ENCODE measurements at regions not wholly inside any gene's neighbourhood (a gene's known extent, or its start where the extent isn't known, plus 50 kb on each side); places are given as distances from the start of the nearest gene placed in this dataset.
"Not testable (repeated sequence)": the region's sequence is repeated elsewhere in the genome, so short reads cannot be mapped to it uniquely, and the experiment has no call there.

DNA sequence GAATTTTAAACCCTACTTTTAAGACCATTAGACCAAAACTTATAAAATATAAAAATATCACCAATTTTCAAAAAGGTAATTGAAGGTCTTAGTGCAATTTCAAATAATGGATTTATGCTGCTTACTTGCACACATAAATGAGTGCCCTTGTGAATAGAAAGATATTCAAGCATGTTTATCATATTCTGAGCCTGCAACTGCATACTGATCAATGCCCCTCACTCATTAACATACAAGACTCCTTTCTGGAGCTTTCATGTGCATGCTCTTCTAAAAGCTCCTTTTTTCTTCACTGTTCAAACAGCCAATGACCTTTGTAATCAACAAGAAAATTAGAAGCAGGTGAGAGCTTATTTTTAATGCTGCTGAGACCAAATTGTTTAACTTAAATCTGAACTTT, 1139.3 kb downstream of the HACE1 start:
- Histone ChIP-seq H2AFZ (ENCODE audit: low read depth, low read length) (no peak overlapping the region), H3K4me3 (ENCODE audit: low read length) (no peak overlapping the region), H4K20me1 (ENCODE audit: insufficient read depth, low read length) (no peaks in the 10 kb centered on the region), H3K9ac (ENCODE audit: low read length) (no peak overlapping the region), H3K4me2 (ENCODE audit: low read length) (no peak overlapping the region), H3K27ac (ENCODE audit: low read length) (no peak overlapping the region), H3K79me2 (ENCODE audit: low read length) (no peaks in the 10 kb centered on the region), H3K9me3 (ENCODE audit: insufficient read depth, low read length) (no peaks in the 10 kb centered on the region), H3K4me1 (ENCODE audit: low read length) (peaks cover 19% of the 10 kb centered on the region), H3K27me3 (ENCODE audit: low read depth, low read length) (no peaks in the 10 kb centered on the region), H3K36me3 (replicated peaks; ENCODE audit: low read depth, low read length) (no peaks in the 10 kb centered on the region)
- TF ChIP-seq, protein P1, sequence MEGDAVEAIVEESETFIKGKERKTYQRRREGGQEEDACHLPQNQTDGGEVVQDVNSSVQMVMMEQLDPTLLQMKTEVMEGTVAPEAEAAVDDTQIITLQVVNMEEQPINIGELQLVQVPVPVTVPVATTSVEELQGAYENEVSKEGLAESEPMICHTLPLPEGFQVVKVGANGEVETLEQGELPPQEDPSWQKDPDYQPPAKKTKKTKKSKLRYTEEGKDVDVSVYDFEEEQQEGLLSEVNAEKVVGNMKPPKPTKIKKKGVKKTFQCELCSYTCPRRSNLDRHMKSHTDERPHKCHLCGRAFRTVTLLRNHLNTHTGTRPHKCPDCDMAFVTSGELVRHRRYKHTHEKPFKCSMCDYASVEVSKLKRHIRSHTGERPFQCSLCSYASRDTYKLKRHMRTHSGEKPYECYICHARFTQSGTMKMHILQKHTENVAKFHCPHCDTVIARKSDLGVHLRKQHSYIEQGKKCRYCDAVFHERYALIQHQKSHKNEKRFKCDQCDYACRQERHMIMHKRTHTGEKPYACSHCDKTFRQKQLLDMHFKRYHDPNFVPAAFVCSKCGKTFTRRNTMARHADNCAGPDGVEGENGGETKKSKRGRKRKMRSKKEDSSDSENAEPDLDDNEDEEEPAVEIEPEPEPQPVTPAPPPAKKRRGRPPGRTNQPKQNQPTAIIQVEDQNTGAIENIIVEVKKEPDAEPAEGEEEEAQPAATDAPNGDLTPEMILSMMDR (IDR thresholded peaks at IDR 0.05; ENCODE audit: low read depth, low read length), result no peak
- no peak for TF ChIP-seq EZH2phosphoT487 (IDR thresholded peaks at IDR 0.05; ENCODE audit: low read depth)

DNA sequence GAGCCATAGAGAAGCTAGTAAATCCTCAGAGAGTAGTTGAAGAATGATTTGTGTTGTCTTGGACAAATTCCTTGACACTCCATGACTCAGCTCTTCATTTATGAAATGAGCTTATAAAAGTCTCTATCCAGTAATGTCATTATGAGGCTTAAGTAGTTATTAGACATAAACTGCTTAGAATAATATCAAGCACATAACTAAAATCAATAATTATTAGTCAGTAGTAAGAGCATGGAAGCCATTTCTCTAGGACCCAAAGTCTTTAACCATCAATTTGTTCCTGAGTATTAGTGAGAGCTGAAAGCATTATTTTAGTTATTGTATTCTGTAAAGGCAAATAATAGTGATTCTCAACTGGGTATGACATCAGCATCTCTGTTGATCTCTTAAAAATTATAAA, 1140.2 kb downstream of the HACE1 start:
- Histone ChIP-seq H3K4me2 (ENCODE audit: low read length) (no peak overlapping the region), H3K27me3 (ENCODE audit: low read depth, low read length) (no peaks in the 10 kb centered on the region), H3K36me3 (replicated peaks; ENCODE audit: low read depth, low read length) (no peaks in the 10 kb centered on the region), H3K4me3 (ENCODE audit: low read length) (no peak overlapping the region), H4K20me1 (ENCODE audit: insufficient read depth, low read length) (no peaks in the 10 kb centered on the region), H3K9me3 (ENCODE audit: insufficient read depth, low read length) (no peaks in the 10 kb centered on the region), H3K4me1 (ENCODE audit: low read length) (peaks cover 24% of the 10 kb centered on the region), H3K9ac (ENCODE audit: low read length) (no peak overlapping the region), H2AFZ (ENCODE audit: low read depth, low read length) (no peak overlapping the region), H3K27ac (ENCODE audit: low read length) (no peak overlapping the region), H3K79me2 (ENCODE audit: low read length) (no peaks in the 10 kb centered on the region)
- TF ChIP-seq EZH2phosphoT487 (IDR thresholded peaks at IDR 0.05; ENCODE audit: low read depth), result no peak
- TF ChIP-seq, protein P1 (IDR thresholded peaks at IDR 0.05; ENCODE audit: low read depth, low read length), result no peak

- no peaks in the 10 kb centered on the region for H3K27me3 ChIP-seq (ENCODE audit: low read depth, low read length)
- no peak overlapping the region for H3K27ac ChIP-seq (ENCODE audit: low read length)
- H3K4me1 ChIP-seq (ENCODE audit: low read length), result peaks cover 16% of the 10 kb centered on the region
- H4K20me1 ChIP-seq (ENCODE audit: insufficient read depth, low read length), result no peaks in the 10 kb centered on the region
- H3K9ac ChIP-seq (ENCODE audit: low read length), result no peak overlapping the region
- TF ChIP-seq, protein P1 (IDR thresholded peaks at IDR 0.05; ENCODE audit: low read depth, low read length), result no peak
- no peak for TF ChIP-seq EZH2phosphoT487 (IDR thresholded peaks at IDR 0.05; ENCODE audit: low read depth)
- H3K36me3 ChIP-seq (replicated peaks; ENCODE audit: low read depth, low read length), result no peaks in the 10 kb centered on the region
- H2AFZ ChIP-seq (ENCODE audit: low read depth, low read length), result no peak overlapping the region
- no peaks in the 10 kb centered on the region for H3K79me2 ChIP-seq (ENCODE audit: low read length)
- H3K9me3 ChIP-seq (ENCODE audit: insufficient read depth, low read length), result no peaks in the 10 kb centered on the region
- no peak overlapping the region for H3K4me3 ChIP-seq (ENCODE audit: low read length)
- peak overlapping the region; percentile 11; the same call in 1 of the 2 replicates for H3K4me2 ChIP-seq (ENCODE audit: low read length)
These were observed 1144.5 kb downstream of the HACE1 start for GRCh38 chr6:103715269-103715668.

- not testable (repeated sequence) for H3K9ac ChIP-seq (ENCODE audit: low read length); H3K4me3 ChIP-seq (ENCODE audit: low read length); H2AFZ ChIP-seq (ENCODE audit: low read depth, low read length); H3K4me1 ChIP-seq (ENCODE audit: low read length); H3K4me2 ChIP-seq (ENCODE audit: low read length); H3K27me3 ChIP-seq (ENCODE audit: low read depth, low read length); H4K20me1 ChIP-seq (ENCODE audit: insufficient read depth, low read length); H3K79me2 ChIP-seq (ENCODE audit: low read length); H3K36me3 ChIP-seq (replicated peaks; ENCODE audit: low read depth, low read length); H3K9me3 ChIP-seq (ENCODE audit: insufficient read depth, low read length); H3K27ac ChIP-seq (ENCODE audit: low read length)
These were observed 1150.5 kb downstream of the HACE1 start for GRCh38 chr6:103709236-103709635.
